Spleen (tissue), 11 donors: ENCODE measurements at regions not wholly inside any gene's neighbourhood (a gene's known extent, or its start where the extent isn't known, plus 50 kb on each side); places are given as distances from the start of the nearest gene placed in this dataset.
"Not testable (repeated sequence)": the region's sequence is repeated elsewhere in the genome, so short reads cannot be mapped to it uniquely, and the experiment has no call there.

ENCODE experiments used
- DNase-seq: peaks from one replicate; pipeline ENCODE4 v3.0.0-alpha.2; 2020
- H3K27ac ChIP-seq, 8 donors: fragments of 200-600 bp; sonication (generic) in 7 of 8; 1 replicate in 4 of 8; 2 replicates in 4 of 8; pipeline versions ENCODE4 v1.5.0 to v1.8.0; 2016 to 2021; ENCODE audit warnings: inconsistent platforms in 4 of 8, mild to moderate bottlenecking in 4 of 8, moderate library complexity in 1 of 8
- H3K27me3 ChIP-seq, 7 donors: fragments of 200-600 bp; sonication (generic) in 6 of 7; replicated peaks in 1 of 7; 1 replicate in 4 of 7; 2 replicates in 3 of 7; pipeline versions ENCODE4 v1.5.0 to v1.8.0; 2016 to 2021; ENCODE audit warnings: inconsistent platforms in 3 of 7, mild to moderate bottlenecking in 1 of 7
- H3K36me3 ChIP-seq, 6 donors: fragments of 200-600 bp; sonication (generic) in 5 of 6; 1 replicate in 4 of 6; 2 replicates in 2 of 6; pipeline versions ENCODE4 v1.5.0 to v1.8.0; 2016 to 2021; ENCODE audit warnings: inconsistent platforms in 2 of 6
- H3K4me1 ChIP-seq, 6 donors: fragments of 200-600 bp; sonication (generic) in 5 of 6; 1 replicate in 3 of 6; 2 replicates in 3 of 6; pipeline versions ENCODE4 v1.5.0 to v1.8.0; 2016 to 2021; ENCODE audit warnings: inconsistent platforms in 3 of 6
- H3K4me3 ChIP-seq, 8 donors: fragments of 200-600 bp; sonication (generic) in 7 of 8; 1 replicate in 4 of 8; 2 replicates in 4 of 8; pipeline versions ENCODE4 v1.5.0 to v1.8.0; 2016 to 2021; ENCODE audit warnings: inconsistent platforms in 4 of 8, mild to moderate bottlenecking in 4 of 8, moderate library complexity in 2 of 8
- H3K9me3 ChIP-seq, 8 donors: fragments of 200-600 bp; sonication (generic) in 7 of 8; 1 replicate in 4 of 8; 2 replicates in 4 of 8; pipeline versions ENCODE4 v1.5.0 to v1.8.0; 2016 to 2021; ENCODE audit warnings: inconsistent platforms in 4 of 8
- CTCF ChIP-seq, 11 experiments: fragments of 200-600 bp in 7 of 11; fragments of 450-650 bp in 4 of 11; sonication (generic) in 4 of 11; IDR thresholded peaks in 8 of 11; conservative IDR thresholded peaks in 3 of 11; 1 replicate in 7 of 11; 2 replicates in 4 of 11; pipeline versions ENCODE4 v1.4.0 to v1.8.0; 2016 to 2021; ENCODE audit warnings: antibody characterized with exemption in 11 of 11, inconsistent platforms in 4 of 11, mild to moderate bottlenecking in 1 of 11
- POLR2A ChIP-seq, 3 donors: fragments of 450-650 bp; IDR thresholded peaks; one replicate each; pipeline ENCODE4 v1.5.1; 2017; ENCODE audit warnings: antibody characterized with exemption in 3 of 3, mild to moderate bottlenecking in 1 of 3
- POLR2AphosphoS5 ChIP-seq, 3 donors: sonication (generic); formaldehyde crosslinking; IDR thresholded peaks; one replicate each; pipeline ENCODE4 v1.5.1; 2017; ENCODE audit warnings: antibody characterized with exemption in 3 of 3
- WGBS, 5 donors: extraction: QIAGEN DNeasy Blood & Tissue Kit in 3 of 5; methylation state at CpG; one replicate each; pipeline versions ENCODE4 v1.1.5 to v1.1.7; 2013 to 2018; 5-methylcytosine and 5-hydroxymethylcytosine counted together
- intact Hi-C: fragments of 100-400 bp; cut with DNase I; formaldehyde crosslinking; loops from one replicate; pipeline ENCODE4 v1.15.0; 2023; ENCODE audit warnings: low total_unique reads
- donor health status: healthy with polysubstance abuse.
- donor health status: DM: no; HTN: no; CAD: no; lungs with moderate emphysema.
- donor health status: DM: no; HTN: no; CAD: no.
- donor health status: Bipolar disorder and iron deficiency.
- donor health status: healthy.
- donor health status: DM: no; HTN: no; CAD: no.
- donor health status: DM: yes; HTN: yes; CAD: no.

GRCh38 chrY:11643549-11643948, 1057.5 kb upstream of the USP9Y start:
- peaks cover 0 to 56% (median 0%) of the 10 kb centered on the region in 8 donors for H3K9me3 ChIP-seq
- DNase-seq, H3K27ac ChIP-seq, H3K27me3 ChIP-seq, intact Hi-C loops, H3K4me3 ChIP-seq, H3K4me1 ChIP-seq, H3K36me3 ChIP-seq: not testable (repeated sequence)
- 24 to 75% (median 68%) methylated on average over 1 to 7 of the region's 7 CpGs for WGBS, 5 donors

GRCh38 chrY:11668221-11668620, 1032.8 kb upstream of the USP9Y start:
- TF ChIP-seq POLR2A (IDR thresholded peaks at IDR 0.05) (no peak), POLR2AphosphoS5 (IDR thresholded peaks at IDR 0.05) (no peak), CTCF (IDR thresholded peaks at IDR 0.05 in 8 of 11, conservative IDR thresholded peaks at IDR 0.05 in 3 of 11) (no peak)
- peaks cover 0 to 69% (median 0%) of the 10 kb centered on the region in 8 donors for H3K9me3 ChIP-seq
- H3K27me3 ChIP-seq, result no peaks in the 10 kb centered on the region
- DNase-seq, result no peak
- intact Hi-C loops, result no loop called here
- no peaks in the 10 kb centered on the region for H3K36me3 ChIP-seq
- H3K4me3 ChIP-seq, result no peak overlapping the region
- WGBS, 5 donors, result 63 to 80% (median 73%) methylated on average over 6 of the region's 6 CpGs; no CpG with 5 or more reads in 2 of the 5 donors
- H3K4me1 ChIP-seq, result no peaks in the 10 kb centered on the region
- no peak overlapping the region for H3K27ac ChIP-seq
